CD4-positive, alpha-beta T cell treated with Interleukin-4 for 1 hour (primary cell): ENCODE measurements at regions not wholly inside any gene's neighbourhood (a gene's known extent, or its start where the extent isn't known, plus 50 kb on each side); places are given as distances from the start of the nearest gene placed in this dataset.

Source experiments
- DNase-seq, 2 donors: peaks; one replicate each; pipeline ENCODE4 v3.0.0-alpha.2; 2020 to 2022

DNA sequence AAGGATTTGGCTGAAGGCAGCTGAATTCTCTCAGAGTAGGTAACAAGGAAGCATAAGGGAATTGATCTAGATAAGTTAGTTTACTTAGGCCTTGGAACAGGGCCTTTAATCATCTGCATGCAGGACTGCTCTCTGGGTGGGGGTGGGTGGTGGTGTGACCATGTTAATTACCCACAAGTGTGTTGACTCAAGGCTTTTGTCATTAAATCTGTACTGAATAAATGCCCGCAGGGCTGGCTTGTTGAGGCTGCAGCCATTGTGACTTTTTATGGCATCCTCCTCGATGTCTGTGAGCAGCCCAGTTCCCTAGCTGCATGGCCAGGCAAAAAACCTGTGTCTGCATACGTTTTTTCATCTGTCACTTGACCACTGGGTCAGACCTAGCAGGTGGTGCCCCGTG, 63.5 kb upstream of the ASCC3 start:
- DNase-seq = no peak

DNA sequence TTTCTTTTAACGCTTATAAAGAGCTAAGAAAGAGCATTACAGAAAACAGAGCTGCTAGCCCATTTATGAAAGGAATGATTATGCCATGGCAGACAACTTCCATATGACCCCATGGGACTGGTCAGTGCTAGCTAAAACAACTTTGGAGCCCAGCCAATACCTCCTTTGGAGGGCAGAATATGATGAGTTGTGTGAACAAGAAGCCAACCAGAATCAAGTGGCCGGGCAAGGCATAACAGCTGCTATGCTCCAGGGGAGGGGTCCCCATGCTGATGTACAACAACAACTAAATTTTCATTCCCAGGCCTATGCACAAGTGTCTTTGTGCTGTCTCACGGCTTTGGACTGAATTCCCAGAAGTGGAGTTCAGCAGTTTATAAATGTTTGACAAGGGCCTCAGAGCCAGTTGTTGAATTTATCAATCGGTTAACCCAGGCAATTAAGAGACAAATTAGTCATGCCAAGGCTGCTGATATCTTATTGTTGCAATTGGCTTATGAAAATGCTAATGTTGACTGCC, 65.0 kb upstream of the ASCC3 start:
- DNase-seq = no peak

DNA sequence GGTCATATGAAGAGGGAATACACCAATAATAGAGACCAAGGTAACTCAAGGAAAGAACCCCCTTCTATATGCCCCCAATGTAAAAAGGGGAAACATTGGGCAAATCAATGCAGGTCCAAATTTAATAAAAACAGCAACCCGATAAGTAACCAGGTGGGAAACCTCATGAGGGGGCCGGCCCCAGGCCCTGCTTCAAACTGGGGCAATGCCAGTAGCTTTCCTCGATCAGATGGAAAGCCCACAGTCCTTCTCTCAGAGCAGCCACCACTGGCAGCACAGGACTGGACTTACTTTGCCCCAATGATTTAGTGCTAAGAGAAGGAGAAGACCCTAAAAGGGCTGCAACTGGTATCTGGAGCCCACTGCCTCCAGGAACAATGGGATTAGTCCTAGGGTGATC, 65.6 kb upstream of the ASCC3 start:
- no peak for DNase-seq

DNA sequence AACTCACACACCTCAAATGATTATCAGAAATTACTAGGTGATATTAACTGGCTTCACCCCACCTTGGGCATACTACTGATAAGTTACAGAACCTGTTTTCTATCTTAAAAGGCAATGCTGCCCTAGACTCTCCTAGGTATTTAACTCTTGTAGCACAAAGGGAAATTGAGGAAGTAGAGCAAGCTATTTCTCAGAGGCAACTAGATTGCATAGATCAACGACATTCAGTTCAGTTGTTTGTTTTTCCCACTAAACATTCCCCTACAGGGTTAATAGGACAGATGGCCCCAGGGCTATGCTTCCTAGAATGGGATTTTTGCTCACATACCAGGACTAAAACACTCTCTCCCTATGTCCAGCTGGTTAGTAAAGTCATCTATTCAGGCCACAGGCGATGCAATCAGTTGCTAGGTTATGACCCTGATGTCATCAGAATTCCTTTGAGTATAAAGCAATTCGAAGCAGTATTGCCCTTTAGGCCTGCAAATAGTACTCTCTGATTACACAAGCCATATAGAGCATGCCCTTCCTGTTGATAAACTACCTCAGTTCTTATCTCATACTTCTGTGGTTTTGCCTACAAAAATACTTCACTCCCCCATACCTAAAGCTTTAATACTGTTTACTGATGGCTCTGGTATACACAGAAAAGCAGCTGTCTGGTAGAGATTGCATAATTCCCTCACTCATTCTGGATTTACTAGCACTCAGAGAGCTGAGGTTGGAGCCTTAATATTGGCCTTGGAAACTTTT, 67.4 kb upstream of the ASCC3 start:
- no peak for DNase-seq

DNA sequence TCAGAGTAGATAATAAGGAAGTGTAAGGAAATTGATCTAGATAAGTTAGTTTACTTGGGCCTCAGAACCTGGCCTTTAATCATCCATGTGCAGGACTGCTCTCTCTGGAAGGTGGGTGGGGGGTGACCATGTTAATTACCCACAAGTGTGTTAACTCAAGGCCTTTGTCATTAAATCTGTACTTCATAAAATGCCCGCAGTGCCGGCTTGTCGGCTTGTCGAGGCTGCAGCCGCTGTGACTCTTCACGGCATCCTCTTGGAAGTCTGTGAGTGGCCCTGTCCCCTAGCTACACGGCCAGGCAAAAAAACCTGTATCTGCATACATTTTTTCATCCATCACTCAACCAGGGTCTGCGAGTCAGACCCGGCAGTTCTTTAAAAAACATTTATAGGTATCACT, 70.9 kb upstream of the ASCC3 start:
- DNase-seq = no peak

DNA sequence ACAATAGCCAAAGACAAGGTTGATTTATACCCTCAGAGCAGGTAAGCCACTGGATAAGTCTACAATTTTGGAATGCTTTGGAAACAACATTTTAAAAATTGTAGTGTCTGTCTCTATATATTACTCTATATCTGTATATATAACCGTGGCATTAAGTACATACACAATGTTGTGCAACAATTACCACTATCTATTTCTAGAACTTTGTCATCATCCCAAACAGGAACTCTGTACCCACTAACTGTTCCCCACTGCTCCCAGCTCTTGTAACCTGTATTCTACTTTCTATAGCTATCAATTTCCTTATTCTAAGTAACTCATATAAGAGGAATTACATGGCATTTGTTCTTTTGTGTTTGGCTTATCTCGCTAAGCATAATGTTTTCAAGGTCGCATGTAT, 78.2 kb upstream of the ASCC3 start:
- DNase-seq = no peak

DNA sequence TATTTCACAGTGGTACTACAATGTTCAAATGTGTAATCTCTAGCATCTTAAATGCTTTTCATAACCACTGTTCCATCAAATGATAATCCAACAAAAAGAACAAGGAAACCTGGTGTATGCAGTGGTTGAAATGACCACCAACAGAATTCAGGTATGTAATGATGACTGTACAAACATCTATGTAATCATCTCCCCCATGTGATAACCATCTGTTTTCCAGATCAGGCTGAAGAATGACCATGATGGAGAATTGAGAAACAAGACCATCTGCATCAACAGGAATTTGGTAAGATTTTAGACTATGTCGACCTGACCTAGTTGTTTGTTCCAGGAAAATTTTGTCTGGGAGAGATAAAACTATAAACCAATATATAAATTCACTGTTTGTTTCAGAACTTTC, 81.3 kb upstream of the ASCC3 start:
- no peak for DNase-seq

DNA sequence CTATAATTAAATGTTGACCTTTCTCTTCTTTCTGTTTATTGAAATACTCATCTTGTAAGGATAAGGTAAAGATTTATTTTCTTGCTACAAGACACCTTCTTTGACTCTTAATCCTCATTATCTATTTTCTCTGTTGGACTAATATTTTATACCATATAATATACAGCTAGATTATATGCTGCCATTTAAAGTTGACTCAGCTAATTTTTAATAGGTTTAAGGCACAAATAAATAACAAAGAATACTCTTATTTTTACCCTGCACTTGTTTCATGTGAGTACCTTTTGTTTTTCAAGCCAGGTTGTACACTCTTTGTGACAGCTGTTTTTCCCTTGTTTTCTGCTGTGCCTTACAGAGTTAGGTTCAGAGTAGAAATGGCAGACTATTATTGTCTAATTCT, 83.9 kb upstream of the ASCC3 start:
- no peak for DNase-seq

DNA sequence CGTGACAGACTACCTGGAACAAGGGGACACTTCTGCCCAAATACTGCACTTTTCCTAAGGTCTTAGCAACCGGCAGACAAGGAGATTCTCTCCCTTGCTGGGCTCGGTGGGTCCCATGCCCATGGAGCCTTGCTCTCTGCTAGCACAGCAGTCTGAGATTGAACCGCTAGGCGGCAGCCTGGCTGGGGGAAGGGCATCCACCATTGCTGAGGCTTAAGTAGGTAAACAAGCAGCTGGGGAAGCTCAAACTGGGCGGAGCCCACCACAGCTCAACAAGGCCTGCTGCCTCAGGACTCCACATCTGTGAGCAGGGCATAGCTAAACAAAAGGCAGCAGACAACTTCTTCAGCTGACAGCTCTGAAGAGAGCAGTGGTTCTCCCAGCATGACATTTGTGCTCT, 87.8 kb upstream of the ASCC3 start:
- DNase-seq = no peak

DNA sequence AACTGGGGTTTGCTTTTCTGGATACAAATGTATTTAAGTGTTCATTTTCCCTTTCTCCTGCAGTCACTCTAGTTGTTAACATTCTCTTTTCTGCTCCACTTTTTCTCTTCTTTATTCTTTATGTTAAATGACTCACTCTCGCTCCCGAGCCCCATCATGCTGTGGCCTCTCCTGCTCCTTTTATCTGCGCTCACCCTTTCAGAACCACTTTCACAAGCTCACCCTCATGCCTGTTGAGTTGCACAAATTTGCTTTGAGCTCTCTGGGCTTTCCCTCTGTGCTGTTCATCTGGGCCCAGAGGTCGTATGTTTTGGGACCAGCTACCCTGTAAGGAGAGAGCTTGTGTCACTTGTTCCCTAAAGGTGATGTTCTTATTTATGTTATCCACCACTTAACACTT, 98.1 kb upstream of the ASCC3 start:
- DNase-seq = no peak

DNA sequence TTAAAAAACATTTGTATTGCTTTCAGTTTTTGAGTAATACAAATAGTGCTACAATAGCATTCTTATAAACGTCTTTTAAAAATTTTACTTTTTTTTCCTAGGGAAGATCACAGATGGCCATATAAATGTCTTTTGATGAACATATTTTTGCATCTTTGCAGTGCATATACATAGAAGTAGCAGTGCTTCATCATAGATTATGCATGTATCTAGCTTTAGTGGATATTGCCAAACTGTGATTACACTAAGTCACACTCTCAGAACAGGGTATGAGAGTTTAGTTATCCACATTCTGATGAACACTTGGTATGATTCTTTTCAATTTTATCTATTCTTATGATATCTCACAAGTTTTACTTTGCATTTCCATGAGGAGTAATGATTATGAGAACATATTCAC, 99.8 kb upstream of the ASCC3 start:
- no peak for DNase-seq

DNA sequence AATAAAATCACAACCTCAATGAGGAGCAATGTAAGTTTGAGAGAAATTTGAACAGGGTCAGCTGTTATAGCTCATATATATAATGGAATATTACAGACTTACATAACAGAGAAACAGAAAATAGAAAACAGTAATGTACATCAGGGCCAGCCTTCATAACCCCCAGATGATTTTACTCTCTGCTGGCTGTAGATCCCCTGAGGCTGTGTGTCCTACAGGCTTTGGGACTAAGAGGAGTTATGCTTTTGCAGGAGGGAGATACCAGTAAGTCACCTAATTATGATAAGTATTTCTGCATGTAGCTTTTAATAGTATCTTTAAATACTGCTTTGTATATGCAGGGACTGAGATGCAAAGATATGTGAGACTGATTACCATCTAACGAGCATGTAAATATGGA, 105.8 kb upstream of the ASCC3 start:
- no peak for DNase-seq

DNA sequence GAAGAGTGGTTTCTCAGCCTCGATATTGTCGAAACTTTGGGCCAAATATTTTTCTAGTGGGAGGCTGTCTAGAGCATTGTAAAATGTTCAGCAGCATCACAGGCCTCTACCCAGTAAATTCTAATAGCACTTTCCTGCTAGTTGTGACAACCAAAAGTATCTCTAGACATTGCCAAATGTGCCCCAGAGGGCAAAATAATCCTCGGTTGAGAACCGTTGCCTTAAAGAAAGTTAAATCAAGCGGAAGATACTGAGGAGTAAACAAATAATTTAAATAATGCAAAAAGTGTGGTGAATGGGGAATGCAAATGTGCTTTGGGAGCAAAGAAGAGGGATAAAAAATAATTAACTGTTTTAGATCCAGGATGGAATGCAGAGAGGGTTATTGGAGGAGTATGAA, 106.4 kb upstream of the ASCC3 start:
- DNase-seq = no peak

DNA sequence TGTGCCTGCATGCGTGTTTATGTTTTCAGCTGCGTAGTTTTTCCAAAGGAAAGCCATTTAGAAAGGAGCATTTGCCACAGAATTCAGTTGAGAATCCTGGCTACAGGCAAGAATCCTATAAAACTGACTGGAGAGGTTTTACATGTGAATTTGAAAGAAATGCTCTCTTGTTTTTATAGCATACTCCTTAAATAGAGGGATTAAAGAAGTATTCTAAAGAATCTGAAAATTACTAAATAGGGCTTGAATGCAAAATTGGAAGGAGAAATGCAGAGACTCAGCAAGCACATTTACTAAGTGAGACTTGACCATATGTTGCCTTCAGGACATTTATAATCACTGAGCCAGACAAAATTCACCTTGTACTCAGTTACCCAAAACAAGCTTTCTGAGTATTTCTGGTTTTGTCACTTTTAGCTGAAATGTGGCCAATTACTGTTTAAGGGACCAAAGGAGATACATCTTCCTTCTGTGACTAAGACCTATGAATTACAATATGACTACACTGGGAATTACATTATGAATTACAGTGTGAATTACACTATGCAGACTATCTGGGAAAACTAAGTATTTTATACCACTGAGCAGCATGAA, 107.4 kb upstream of the ASCC3 start:
- no peak for DNase-seq

DNA sequence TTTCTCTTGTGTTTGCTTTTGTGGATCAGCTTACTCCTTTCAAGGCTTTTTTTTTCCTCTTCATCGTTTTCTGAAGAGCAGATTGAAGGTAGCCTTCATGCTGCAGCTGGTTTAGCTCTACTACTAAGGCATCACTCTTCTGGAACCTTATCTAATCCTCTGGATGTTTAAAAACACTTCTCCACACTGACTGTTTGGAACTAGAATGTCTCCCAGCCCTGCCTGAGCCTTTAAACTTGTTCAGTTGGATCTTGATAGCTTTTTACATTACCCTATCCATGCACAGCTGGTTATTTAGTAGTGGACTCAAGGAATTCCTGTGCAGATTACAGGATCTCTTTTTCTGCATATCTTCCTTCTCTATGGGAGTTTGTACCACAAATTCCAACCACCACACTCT, 108.9 kb upstream of the ASCC3 start:
- DNase-seq = no peak

DNA sequence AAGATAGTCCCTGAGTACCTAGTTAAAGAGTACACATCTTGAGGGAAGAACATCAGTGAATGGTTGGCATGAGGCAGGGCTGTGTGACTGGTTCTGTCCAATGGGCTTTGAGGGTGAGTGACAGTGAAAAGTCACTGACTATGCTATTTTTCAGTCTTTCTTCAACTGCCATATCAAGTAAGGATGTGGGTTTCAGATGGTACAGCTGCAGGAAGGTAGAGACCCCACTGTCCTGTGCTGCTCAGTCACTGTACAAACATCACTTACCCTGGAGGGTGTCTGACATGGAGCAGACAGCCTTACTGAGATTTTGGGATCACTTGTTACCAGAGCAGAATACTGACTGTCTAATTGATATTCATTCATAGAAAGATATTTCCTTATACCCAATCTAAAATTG, 115.3 kb upstream of the ASCC3 start:
- no peak for DNase-seq

DNA sequence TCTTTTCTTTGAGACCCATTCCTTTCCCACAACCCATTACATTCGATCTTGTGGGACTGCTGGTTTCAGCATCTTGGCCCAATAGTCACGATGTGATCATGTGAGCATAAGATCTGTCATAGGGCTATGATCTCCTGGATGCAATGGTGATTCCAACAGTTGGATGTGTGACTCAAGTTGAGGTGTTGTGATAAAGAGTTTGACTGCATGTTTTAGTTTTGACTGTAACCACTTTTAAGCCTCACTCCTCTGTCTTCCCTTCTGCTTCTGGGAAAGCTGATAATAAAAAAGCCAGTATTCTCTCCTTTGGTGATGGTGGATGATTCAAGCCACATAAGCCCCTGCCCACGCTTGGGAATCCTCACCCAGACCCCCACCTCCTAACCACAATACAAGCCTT, 117.0 kb upstream of the ASCC3 start:
- DNase-seq = no peak

DNA sequence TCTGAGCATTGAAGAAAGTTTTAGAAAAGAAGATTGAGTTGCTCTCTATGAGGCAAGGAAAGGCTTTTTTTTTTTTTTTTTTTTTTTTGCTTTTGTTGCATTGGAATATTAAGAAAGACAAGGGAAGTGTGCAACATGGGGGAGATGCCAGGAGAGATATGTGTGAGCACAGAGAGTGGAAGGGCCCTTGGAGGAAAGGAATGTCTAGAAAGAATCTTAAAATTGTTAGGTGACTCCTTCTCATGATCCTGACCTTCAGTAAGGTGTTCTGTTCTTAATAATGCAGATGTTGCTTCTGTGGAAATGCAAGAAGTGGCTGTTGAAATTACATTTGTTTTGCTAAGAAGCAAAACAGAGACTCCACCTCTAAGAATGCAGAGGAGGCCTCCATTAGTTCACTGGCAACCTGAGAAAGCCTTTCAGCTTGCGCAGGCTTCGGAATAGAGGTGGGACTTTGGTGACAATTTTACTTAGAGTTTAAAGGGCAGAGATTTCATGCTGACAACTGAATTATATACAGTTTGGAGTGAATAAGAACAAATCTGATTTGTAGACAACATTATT, 118.0 kb upstream of the ASCC3 start:
- DNase-seq = no peak

DNA sequence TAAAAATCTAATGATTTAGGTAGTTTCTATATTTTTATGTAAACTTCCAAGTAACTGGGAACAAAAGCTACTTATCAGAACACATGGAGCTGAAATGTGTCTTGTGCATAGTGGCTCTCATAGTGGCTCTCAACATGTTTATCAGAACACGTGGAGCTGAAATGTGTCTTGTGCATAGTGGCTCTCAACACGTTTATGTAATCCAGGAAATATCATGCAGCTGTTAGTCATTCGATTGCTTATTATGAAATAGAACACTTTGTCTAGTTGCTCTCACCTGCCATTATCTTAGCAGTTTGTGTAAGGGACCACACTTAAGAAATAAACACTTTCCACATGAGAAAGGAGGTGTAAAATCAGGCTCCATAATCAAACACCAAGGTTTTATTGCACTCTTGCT, 119.2 kb upstream of the ASCC3 start:
- no peak for DNase-seq

DNA sequence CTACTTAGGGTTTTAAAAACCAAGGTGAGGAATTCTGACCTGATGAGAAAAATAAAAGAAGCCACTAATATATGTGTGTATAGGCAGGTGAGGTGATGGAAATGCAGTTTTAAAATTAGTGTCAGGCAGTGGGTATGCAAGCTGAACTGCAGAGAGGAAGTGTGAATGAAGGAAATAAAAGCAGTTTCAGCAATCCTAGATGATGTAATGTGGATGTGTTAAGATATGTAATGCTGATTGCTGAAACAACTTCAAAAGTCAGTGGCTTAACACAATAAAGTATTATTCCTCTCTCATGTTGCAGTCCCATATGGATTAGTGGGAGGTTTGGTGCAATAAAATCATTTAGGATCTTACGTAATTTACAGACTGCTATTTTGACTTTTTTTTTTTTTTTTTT, 119.9 kb upstream of the ASCC3 start:
- DNase-seq = no peak

DNA sequence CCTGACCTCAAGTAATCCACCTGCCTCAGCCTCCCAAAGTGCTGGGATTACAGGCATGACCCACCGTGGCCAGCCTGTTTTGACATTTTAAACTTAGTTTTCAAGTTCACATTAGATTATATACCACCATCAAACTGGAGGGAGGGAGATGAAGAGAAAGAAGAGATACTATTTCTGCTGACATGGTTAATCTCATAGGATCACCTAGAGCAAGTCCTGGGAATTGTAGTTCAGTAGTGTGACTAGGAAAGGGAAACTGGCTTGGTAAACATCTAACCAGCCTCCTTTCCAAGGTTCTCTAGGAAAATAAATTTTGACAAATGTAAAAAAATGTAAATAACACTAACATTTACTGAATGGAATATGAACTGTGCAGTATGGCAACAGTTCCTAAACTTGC, 120.5 kb upstream of the ASCC3 start:
- no peak for DNase-seq

DNA sequence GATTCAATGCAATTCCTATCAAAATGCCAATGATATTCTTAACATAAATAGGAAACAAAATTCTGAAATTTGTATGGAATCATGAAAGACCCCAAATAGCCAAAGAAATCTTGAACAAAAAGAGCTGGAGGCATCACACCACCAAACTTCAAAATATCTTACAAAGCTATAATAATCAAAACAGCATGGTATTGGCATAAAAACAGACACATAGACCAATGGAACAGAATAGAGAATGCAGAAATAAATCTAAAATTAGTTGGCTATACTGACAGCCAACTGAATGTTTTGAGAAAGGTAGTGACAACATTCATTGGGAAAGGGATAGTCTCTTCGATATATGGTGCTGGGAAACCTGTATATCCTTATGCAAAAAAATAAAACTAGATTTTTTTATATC, 121.9 kb upstream of the ASCC3 start:
- no peak for DNase-seq

DNA sequence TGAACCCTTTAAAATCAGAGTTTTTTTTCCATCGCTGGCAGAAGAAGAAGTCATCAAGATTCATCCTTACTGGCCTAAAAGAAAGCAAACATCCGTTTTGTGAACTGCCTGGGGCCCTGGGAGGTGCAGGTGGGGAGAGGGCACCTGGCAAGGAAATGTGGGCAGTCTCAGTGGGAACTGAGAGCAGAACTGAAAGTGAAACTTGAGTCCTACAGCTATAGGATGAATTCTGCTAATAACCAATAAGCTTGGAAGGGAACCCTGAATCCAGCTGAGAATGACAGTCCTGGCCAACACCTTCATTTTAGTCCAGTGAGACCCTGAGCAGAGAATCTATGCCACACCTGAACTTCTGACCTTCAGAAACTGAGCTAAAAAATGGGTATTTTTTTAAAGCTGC, 130.1 kb upstream of the ASCC3 start:
- peak in 1 of 2 donors; percentile 35 for DNase-seq

DNA sequence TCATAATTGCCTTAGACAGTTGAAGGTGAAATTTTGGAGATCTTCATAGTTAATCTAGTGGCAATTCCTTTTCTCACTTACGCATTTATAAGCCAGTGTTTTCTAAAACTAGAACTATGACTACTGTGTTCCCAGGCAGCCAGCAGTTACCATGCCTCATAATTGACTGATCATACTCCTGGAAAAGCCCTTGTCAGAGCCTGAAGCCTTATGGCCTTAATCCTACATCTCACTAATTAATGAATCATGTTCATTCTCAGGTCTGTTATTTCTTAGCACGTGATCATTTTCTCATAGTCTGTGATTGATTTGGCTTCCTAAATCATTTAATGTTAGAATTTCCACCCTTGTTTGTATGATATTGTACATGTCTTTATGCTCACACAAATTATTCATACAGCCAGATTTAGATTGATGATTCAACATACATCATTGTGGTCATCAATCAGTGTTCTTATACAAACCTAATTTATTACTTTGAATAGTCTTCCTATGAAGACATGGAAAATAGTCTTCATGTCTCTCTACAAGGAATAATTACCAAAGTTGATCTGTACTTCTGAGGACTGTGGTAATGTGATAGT, 132.6 kb upstream of the ASCC3 start:
- no peak for DNase-seq
